MM.1S (cell line): ENCODE measurements at regions not wholly inside any gene's neighbourhood (a gene's known extent, or its start where the extent isn't known, plus 50 kb on each side); places are given as distances from the start of the nearest gene placed in this dataset.

Experiments
- EZH2 ChIP-seq: fragments of 300-600 bp; sonication (generic); optimal IDR thresholded peaks from 2 replicates; pipeline ENCODE3; 2017; ENCODE audit warnings: low read depth, mild to moderate bottlenecking, antibody characterized with exemption, low read length, mixed read lengths
- TF ChIP-seq, protein P1 (sequence below): fragments of 300-600 bp; sonication (generic); IDR thresholded peaks from 2 replicates; pipeline ENCODE4 v1.5.1; 2016; ENCODE audit warnings: antibody characterized with exemption, low read length, mixed read lengths

DNA sequence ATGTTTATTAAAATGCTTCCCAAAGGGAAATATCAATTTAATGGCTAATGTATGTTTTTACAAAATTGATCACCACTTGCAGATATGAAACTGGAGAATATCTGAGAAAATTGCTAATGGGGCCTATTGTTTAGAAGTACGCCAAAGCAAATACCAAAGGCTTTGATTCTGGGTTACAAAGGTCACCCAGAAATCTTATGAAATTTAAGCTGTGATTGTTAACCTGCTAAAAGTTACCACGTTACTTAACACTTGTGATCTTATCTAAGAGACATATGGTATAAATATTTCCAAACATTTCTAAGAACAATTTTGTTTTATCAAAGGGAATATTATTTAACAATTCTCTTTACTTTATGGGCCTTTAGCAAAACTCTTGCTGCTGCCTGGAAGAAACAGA, 383.3 kb downstream of the TFAP2A start:
- TF ChIP-seq, protein P1, sequence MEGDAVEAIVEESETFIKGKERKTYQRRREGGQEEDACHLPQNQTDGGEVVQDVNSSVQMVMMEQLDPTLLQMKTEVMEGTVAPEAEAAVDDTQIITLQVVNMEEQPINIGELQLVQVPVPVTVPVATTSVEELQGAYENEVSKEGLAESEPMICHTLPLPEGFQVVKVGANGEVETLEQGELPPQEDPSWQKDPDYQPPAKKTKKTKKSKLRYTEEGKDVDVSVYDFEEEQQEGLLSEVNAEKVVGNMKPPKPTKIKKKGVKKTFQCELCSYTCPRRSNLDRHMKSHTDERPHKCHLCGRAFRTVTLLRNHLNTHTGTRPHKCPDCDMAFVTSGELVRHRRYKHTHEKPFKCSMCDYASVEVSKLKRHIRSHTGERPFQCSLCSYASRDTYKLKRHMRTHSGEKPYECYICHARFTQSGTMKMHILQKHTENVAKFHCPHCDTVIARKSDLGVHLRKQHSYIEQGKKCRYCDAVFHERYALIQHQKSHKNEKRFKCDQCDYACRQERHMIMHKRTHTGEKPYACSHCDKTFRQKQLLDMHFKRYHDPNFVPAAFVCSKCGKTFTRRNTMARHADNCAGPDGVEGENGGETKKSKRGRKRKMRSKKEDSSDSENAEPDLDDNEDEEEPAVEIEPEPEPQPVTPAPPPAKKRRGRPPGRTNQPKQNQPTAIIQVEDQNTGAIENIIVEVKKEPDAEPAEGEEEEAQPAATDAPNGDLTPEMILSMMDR = no peak
- no peak for TF ChIP-seq EZH2
